ENCODE measurements at regions not wholly inside any gene's neighbourhood (a gene's known extent, or its start where the extent isn't known, plus 50 kb on each side); places are given as distances from the start of the nearest gene placed in this dataset.
A peak's percentile ranks its signal among the peaks of the same experiment; 100 is the strongest.

- H3K4me1 Mint-ChIP-seq (ENCODE audit: low read depth, unreplicated experiment), result peaks cover 16% of the 10 kb centered on the region
- POLR2A ChIA-PET, result no interaction called here
- Histone ChIP-seq H3K4me1 (peaks cover 16% of the 10 kb centered on the region), H3K9me3 (0 out of 2 replicates have a peak, but pooled peaks cover 3% of the 10 kb centered on the region), H3K27me3 (replicated peaks; ENCODE audit: control insufficient read depth, insufficient read depth, low read length) (no peaks in the 10 kb centered on the region), H3K4me3 (ENCODE audit: low read depth, low read length) (no peak overlapping the region), H3K36me3 (ENCODE audit: control insufficient read depth, insufficient read depth, low read length) (no peaks in the 10 kb centered on the region; the same call in 1 of the 2 replicates)
- CTCF ChIA-PET, result no interaction called here
- H3K4me3 Mint-ChIP-seq (ENCODE audit: unreplicated experiment), result no peak overlapping the region
- no peak overlapping the region for H3K27ac Mint-ChIP-seq (ENCODE audit: unreplicated experiment)
- TF ChIP-seq CTCF (IDR thresholded peaks at IDR 0.05; ENCODE audit: insufficient read depth in 1 of 2, low read depth in 1 of 2, low read length in 1 of 2, severe bottlenecking in 1 of 2, unreplicated experiment in 1 of 2), result no peak
- BruUV-seq (replicated peaks), result no TSS peak
- H3K27me3 Mint-ChIP-seq (ENCODE audit: insufficient read depth, unreplicated experiment), result no peaks in the 10 kb centered on the region
- intact Hi-C loops (cut with micrococcal nuclease; ENCODE audit: unreplicated experiment), result loop anchor here (5.0 kb wide), 1 partner anchor 83 kb away; the partner anchor contains the start of gene MORC3
- no peaks in the 10 kb centered on the region for H3K9me3 Mint-ChIP-seq (ENCODE audit: unreplicated experiment)
- peaks cover 9% of the 10 kb centered on the region for H3K36me3 Mint-ChIP-seq (ENCODE audit: insufficient read depth, unreplicated experiment)
- DNase-seq, result no peak
These were observed 80.4 kb upstream of the MORC3 start for GRCh38 chr21:36239585-36239984.

- no peak overlapping the region for H3K4me3 Mint-ChIP-seq (ENCODE audit: unreplicated experiment)
- H3K9me3 ChIP-seq, result no peaks in the 10 kb centered on the region
- H3K36me3 Mint-ChIP-seq (ENCODE audit: insufficient read depth, unreplicated experiment), result peaks cover 20% of the 10 kb centered on the region
- H3K9me3 Mint-ChIP-seq (ENCODE audit: unreplicated experiment), result no peaks in the 10 kb centered on the region
- peaks cover 3% of the 10 kb centered on the region for H3K36me3 ChIP-seq (ENCODE audit: control insufficient read depth, insufficient read depth, low read length)
- H3K4me1 ChIP-seq, result peaks cover 10% of the 10 kb centered on the region; the same call in 1 of the 2 replicates
- TF ChIP-seq CTCF (IDR thresholded peaks at IDR 0.05; ENCODE audit: insufficient read depth in 1 of 2, low read depth in 1 of 2, low read length in 1 of 2, severe bottlenecking in 1 of 2, unreplicated experiment in 1 of 2), result no peak
- H3K27me3 ChIP-seq (replicated peaks; ENCODE audit: control insufficient read depth, insufficient read depth, low read length), result no peaks in the 10 kb centered on the region
- BruUV-seq (replicated peaks), result no TSS peak
- no peaks in the 10 kb centered on the region for H3K4me1 Mint-ChIP-seq (ENCODE audit: low read depth, unreplicated experiment)
- intact Hi-C loops (cut with micrococcal nuclease; ENCODE audit: unreplicated experiment), result no loop called here
- POLR2A ChIA-PET, result interaction anchor here (0.9 to 1.5 kb wide), 2 partner anchors 44 to 78 kb away, joined by 3 to 12 read pairs; partner anchors contain the start of gene MORC3
- no peak overlapping the region for H3K27ac Mint-ChIP-seq (ENCODE audit: unreplicated experiment)
- no peak for DNase-seq
- CTCF ChIA-PET, result interaction anchor here (0.6 kb wide), 1 partner anchor 96 kb away, joined by 3 read pairs; no protein-coding TSS in a partner anchor
- H3K4me3 ChIP-seq (ENCODE audit: low read depth, low read length), result no peak overlapping the region
- H3K27me3 Mint-ChIP-seq (ENCODE audit: insufficient read depth, unreplicated experiment), result no peaks in the 10 kb centered on the region
These were observed 78.3 kb upstream of the MORC3 start for GRCh38 chr21:36241717-36242116.

GRCh38 chr21:36245115-36245514 lies 74.9 kb upstream of the MORC3 start:
- no peak for DNase-seq
- TF ChIP-seq CTCF (IDR thresholded peaks at IDR 0.05; ENCODE audit: insufficient read depth in 1 of 2, low read depth in 1 of 2, low read length in 1 of 2, severe bottlenecking in 1 of 2, unreplicated experiment in 1 of 2), result no peak
- H3K27me3 ChIP-seq (replicated peaks; ENCODE audit: control insufficient read depth, insufficient read depth, low read length), result no peaks in the 10 kb centered on the region
- no peaks in the 10 kb centered on the region for H3K27me3 Mint-ChIP-seq (ENCODE audit: insufficient read depth, unreplicated experiment)
- CTCF ChIA-PET, result interaction anchor here (2.0 kb wide), 1 partner anchor 35 kb away, joined by 8 read pairs; no protein-coding TSS in a partner anchor
- H3K4me3 ChIP-seq (ENCODE audit: low read depth, low read length), result no peak overlapping the region
- peak overlapping the region; percentile 48 for H3K27ac Mint-ChIP-seq (ENCODE audit: unreplicated experiment)
- H3K9me3 ChIP-seq, result no peaks in the 10 kb centered on the region
- POLR2A ChIA-PET, result interaction anchor here (0.6 kb wide), 1 partner anchor 67 kb away, joined by 4 read pairs; no protein-coding TSS in a partner anchor
- no peaks in the 10 kb centered on the region for H3K9me3 Mint-ChIP-seq (ENCODE audit: unreplicated experiment)
- H3K4me1 Mint-ChIP-seq (ENCODE audit: low read depth, unreplicated experiment), result no peaks in the 10 kb centered on the region
- no TSS peak for BruUV-seq (replicated peaks)
- H3K4me3 Mint-ChIP-seq (ENCODE audit: unreplicated experiment), result no peak overlapping the region
- H3K36me3 Mint-ChIP-seq (ENCODE audit: insufficient read depth, unreplicated experiment), result peaks cover 25% of the 10 kb centered on the region
- intact Hi-C loops (cut with micrococcal nuclease; ENCODE audit: unreplicated experiment), result no loop called here
- H3K36me3 ChIP-seq (ENCODE audit: control insufficient read depth, insufficient read depth, low read length), result peaks cover 3% of the 10 kb centered on the region
- peaks cover 10% of the 10 kb centered on the region for H3K4me1 ChIP-seq

All from Caco-2 (cell line).